Endothelial cell (in vitro differentiated cells): ENCODE measurements at regions not wholly inside any gene's neighbourhood (a gene's known extent, or its start where the extent isn't known, plus 50 kb on each side); places are given as distances from the start of the nearest gene placed in this dataset.

Source experiments
- DNase-seq: peaks from one replicate; pipeline ENCODE4 v3.0.0; 2021; ENCODE audit warnings: low spot score
- H3K27ac Mint-ChIP-seq: one replicate; pipeline ENCODE4 v1.8.0; 2021; ENCODE audit warnings: mixed read lengths, inconsistent platforms; ENCODE audit not compliant: unreplicated experiment
- H3K27me3 Mint-ChIP-seq: one replicate; pipeline ENCODE4 v1.8.0; 2021; ENCODE audit warnings: mild to moderate bottlenecking, moderate library complexity, mixed read lengths, inconsistent platforms; ENCODE audit not compliant: unreplicated experiment
- H3K36me3 Mint-ChIP-seq: one replicate; pipeline ENCODE4 v1.8.0; 2021; ENCODE audit warnings: mild to moderate bottlenecking, low read depth, mixed read lengths, inconsistent platforms; ENCODE audit not compliant: unreplicated experiment
- H3K4me1 Mint-ChIP-seq: one replicate; pipeline ENCODE4 v1.8.0; 2021; ENCODE audit warnings: mild to moderate bottlenecking, mixed read lengths, inconsistent platforms; ENCODE audit not compliant: unreplicated experiment
- H3K4me3 Mint-ChIP-seq: one replicate; pipeline ENCODE4 v1.8.0; 2021; ENCODE audit warnings: mild to moderate bottlenecking, mixed read lengths, inconsistent platforms; ENCODE audit not compliant: unreplicated experiment
- H3K9me3 Mint-ChIP-seq: one replicate; pipeline ENCODE4 v1.8.0; 2021; ENCODE audit warnings: mixed read lengths, inconsistent platforms; ENCODE audit not compliant: unreplicated experiment
- CTCF ChIP-seq: fragments of 200-600 bp; sonication (generic); IDR thresholded peaks from one replicate; pipeline ENCODE4 v1.5.0; 2021; ENCODE audit warnings: antibody characterized with exemption; ENCODE audit not compliant: unreplicated experiment

- no peak overlapping the region for H3K4me3 Mint-ChIP-seq
- no peaks in the 10 kb centered on the region for H3K27me3 Mint-ChIP-seq
- H3K9me3 Mint-ChIP-seq = no peaks in the 10 kb centered on the region
- TF ChIP-seq CTCF = no peak
- no peak for DNase-seq
- H3K36me3 Mint-ChIP-seq = no peaks in the 10 kb centered on the region
- no peaks in the 10 kb centered on the region for H3K4me1 Mint-ChIP-seq
- H3K27ac Mint-ChIP-seq = no peak overlapping the region
These were observed 680.7 kb upstream of the ID4 start for GRCh38 chr6:19156443-19156842.

- TF ChIP-seq CTCF = no peak
- no peak overlapping the region for H3K4me3 Mint-ChIP-seq
- no peak overlapping the region for H3K27ac Mint-ChIP-seq
- no peaks in the 10 kb centered on the region for H3K4me1 Mint-ChIP-seq
- no peaks in the 10 kb centered on the region for H3K27me3 Mint-ChIP-seq
- H3K36me3 Mint-ChIP-seq = no peaks in the 10 kb centered on the region
- H3K9me3 Mint-ChIP-seq = no peaks in the 10 kb centered on the region
- no peak for DNase-seq
These were observed 679.7 kb upstream of the ID4 start for GRCh38 chr6:19157486-19157885.

GRCh38 chr6:19158586-19158985, 678.6 kb upstream of the ID4 start:
- Mint-ChIP-seq H3K36me3 (no peaks in the 10 kb centered on the region), H3K27ac (no peak overlapping the region), H3K4me1 (no peaks in the 10 kb centered on the region), H3K4me3 (no peak overlapping the region), H3K9me3 (no peaks in the 10 kb centered on the region), H3K27me3 (no peaks in the 10 kb centered on the region)
- no peak for TF ChIP-seq CTCF
- DNase-seq = no peak

- no peak overlapping the region for H3K27ac Mint-ChIP-seq
- no peaks in the 10 kb centered on the region for H3K27me3 Mint-ChIP-seq
- no peak overlapping the region for H3K4me3 Mint-ChIP-seq
- H3K36me3 Mint-ChIP-seq = no peaks in the 10 kb centered on the region
- no peak for TF ChIP-seq CTCF
- no peaks in the 10 kb centered on the region for H3K4me1 Mint-ChIP-seq
- DNase-seq = no peak
- no peaks in the 10 kb centered on the region for H3K9me3 Mint-ChIP-seq
These were observed 678.1 kb upstream of the ID4 start for GRCh38 chr6:19159089-19159488.

- Mint-ChIP-seq H3K36me3 (no peaks in the 10 kb centered on the region), H3K27ac (no peak overlapping the region), H3K4me3 (no peak overlapping the region), H3K4me1 (no peaks in the 10 kb centered on the region), H3K9me3 (no peaks in the 10 kb centered on the region), H3K27me3 (no peaks in the 10 kb centered on the region)
- DNase-seq = no peak
- TF ChIP-seq CTCF = no peak
These were observed 677.6 kb upstream of the ID4 start for GRCh38 chr6:19159561-19159960.
